ENCODE measurements at regions not wholly inside any gene's neighbourhood (a gene's known extent, or its start where the extent isn't known, plus 50 kb on each side); places are given as distances from the start of the nearest gene placed in this dataset.

- TF ChIP-seq POLR2A (IDR thresholded peaks at IDR 0.05) (no peak), CTCF (IDR thresholded peaks at IDR 0.05) (no peak)
Measured at GRCh38 chr3:197417441-197417840, 119.0 kb upstream of the DLG1 start.
